B cell (primary cell): ENCODE measurements at regions not wholly inside any gene's neighbourhood (a gene's known extent, or its start where the extent isn't known, plus 50 kb on each side); places are given as distances from the start of the nearest gene placed in this dataset.

Source experiments
- ATAC-seq: fragments of 200-7000 bp; cut with Tn5 transposase; one replicate; pipeline ENCODE4 v1.10.0; 2021; ENCODE audit warnings: low read depth, mild to moderate bottlenecking, moderate number of reproducible peaks, moderate library complexity
- CTCF ChIA-PET: fragments of 350-600 bp; sonication (Branson Sonifier 250); formaldehyde crosslinking; loops from one replicate; lab custom pipeline; 2021; ENCODE audit warnings: antibody characterized with exemption, inconsistent platforms; lab: Charles Lee
- POLR2A ChIA-PET: fragments of 350-600 bp; sonication (Branson Sonifier 250); formaldehyde crosslinking; loops from one replicate; lab custom pipeline; 2021; ENCODE audit warnings: antibody characterized with exemption; lab: Charles Lee
- DNase-seq: peaks from one replicate; pipeline ENCODE4 v3.0.0; 2013
- H2AFZ ChIP-seq: 2 replicates; pipeline ENCODE4 v1.6.1; 2012; ENCODE audit warnings: mild to moderate bottlenecking, low read depth, low read length; ENCODE audit not compliant: insufficient read depth, poor library complexity, severe bottlenecking
- H3K27ac ChIP-seq, 2 donors: 1 replicate in 1 of 2; 2 replicates in 1 of 2; pipeline ENCODE4 v1.5.1; 2012 to 2013; ENCODE audit warnings: low read length in 2 of 2, mild to moderate bottlenecking in 2 of 2, moderate library complexity in 1 of 2
- H3K27me3 ChIP-seq, 4 experiments: fragments of 200-600 bp in 1 of 4; sonication (generic) in 1 of 4; replicated peaks in 1 of 4; 1 replicate in 2 of 4; 2 replicates in 2 of 4; pipeline versions ENCODE4 v1.6.1 to v1.7.0; 2013 to 2016; ENCODE audit warnings: low read length in 3 of 4, mild to moderate bottlenecking in 2 of 4, mixed read lengths in 1 of 4, moderate library complexity in 1 of 4; ENCODE audit not compliant: insufficient read depth in 4 of 4, control insufficient read depth in 3 of 4; ENCODE audit errors: control extremely low read depth in 1 of 4
- H3K36me3 ChIP-seq, 2 experiments: replicated peaks in 1 of 2; 1 replicate in 1 of 2; 2 replicates in 1 of 2; pipeline versions ENCODE4 v1.6.1 to v1.7.1; 2013; ENCODE audit warnings: low read length in 1 of 2; ENCODE audit not compliant: insufficient read depth in 2 of 2, control insufficient read depth in 1 of 2; ENCODE audit errors: control extremely low read depth in 1 of 2, extremely low read depth in 1 of 2
- H3K4me1 ChIP-seq, 2 donors: fragments of 200-600 bp in 1 of 2; sonication (generic) in 1 of 2; 1 replicate in 1 of 2; 2 replicates in 1 of 2; pipeline versions ENCODE4 v1.5.1 to v1.6.1; 2013 to 2017; ENCODE audit warnings: low read length in 2 of 2; ENCODE audit not compliant: control insufficient read depth in 2 of 2, insufficient read depth in 2 of 2
- H3K4me2 ChIP-seq: replicated peaks from 2 replicates; pipeline ENCODE3; 2012; ENCODE audit warnings: mild to moderate bottlenecking, low read depth, low read length; ENCODE audit not compliant: poor library complexity, severe bottlenecking
- H3K4me3 ChIP-seq, 5 experiments: fragments of 200-600 bp in 1 of 5; sonication (generic) in 1 of 5; 1 replicate in 3 of 5; 2 replicates in 2 of 5; pipeline versions ENCODE4 v1.5.1 to v1.7.0; 2011 to 2016; ENCODE audit warnings: low read length in 4 of 5, mild to moderate bottlenecking in 4 of 5, low read depth in 2 of 5, control low read depth in 1 of 5, moderate library complexity in 1 of 5; ENCODE audit not compliant: insufficient read depth in 1 of 5; ENCODE audit errors: control extremely low read depth in 1 of 5, extremely low read depth in 1 of 5
- H3K79me2 ChIP-seq: fragments of 200-600 bp; sonication (generic); one replicate; pipeline ENCODE4 v1.6.0; 2016; ENCODE audit warnings: low read length; ENCODE audit not compliant: control insufficient read depth, insufficient read depth
- H3K9ac ChIP-seq: fragments of 200-600 bp; sonication (generic); 2 replicates; pipeline ENCODE4 v1.6.1; 2017; ENCODE audit warnings: mild to moderate bottlenecking, low read length, moderate library complexity
- H3K9me3 ChIP-seq, 3 donors: one replicate each; pipeline versions ENCODE4 v1.6.1 to v1.7.1; 2013; ENCODE audit warnings: low read length in 2 of 3; ENCODE audit not compliant: control insufficient read depth in 2 of 3, insufficient read depth in 1 of 3; ENCODE audit errors: control extremely low read depth in 1 of 3
- H4K20me1 ChIP-seq: 2 replicates; pipeline ENCODE4 v1.6.0; 2012; ENCODE audit warnings: mild to moderate bottlenecking, low read length; ENCODE audit not compliant: insufficient read depth, control insufficient read depth, poor library complexity, severe bottlenecking
- H3K27ac Mint-ChIP-seq: one replicate; pipeline ENCODE4 v1.8.0; 2021; ENCODE audit warnings: mixed read lengths
- H3K27me3 Mint-ChIP-seq: one replicate; pipeline ENCODE4 v1.8.0; 2021; ENCODE audit warnings: mixed read lengths
- H3K4me1 Mint-ChIP-seq: one replicate; pipeline ENCODE4 v1.8.0; 2021; ENCODE audit warnings: mixed read lengths
- H3K4me3 Mint-ChIP-seq: one replicate; pipeline ENCODE4 v1.8.0; 2021; ENCODE audit warnings: mixed read lengths
- H3K9me3 Mint-ChIP-seq: one replicate; pipeline ENCODE4 v1.8.0; 2022; ENCODE audit warnings: mixed read lengths; ENCODE audit not compliant: insufficient read depth
- CTCF ChIP-seq: fragments of 200-600 bp; IDR thresholded peaks from one replicate; pipeline ENCODE4 v1.8.0; 2022; ENCODE audit warnings: antibody characterized with exemption, mild to moderate bottlenecking
- EZH2 ChIP-seq: IDR thresholded peaks from 2 replicates; pipeline ENCODE4 v1.6.1; 2012; ENCODE audit warnings: borderline replicate concordance, low read depth, mild to moderate bottlenecking, moderate library complexity, low read length; ENCODE audit not compliant: insufficient read depth, poor library complexity, severe bottlenecking
- WGBS: methylation state at CpG from one replicate; pipeline ENCODE4 v1.1.5; 2013; ENCODE audit warnings: missing lambda C conversion rate; ENCODE audit not compliant: insufficient coverage; 5-methylcytosine and 5-hydroxymethylcytosine counted together
- intact Hi-C: fragments of 100-400 bp; cut with micrococcal nuclease; formaldehyde crosslinking; loops from one replicate; pipeline ENCODE4 v1.10.0; 2022

- ChIA-PET POLR2A (no interaction called here), CTCF (no interaction called here)
- H3K4me1 ChIP-seq = peaks cover 12 to 13% of the 10 kb centered on the region in 2 donors
- 100% methylated on average over 3 of the region's 3 CpGs for WGBS
- H3K4me3 ChIP-seq = no peak overlapping the region
- Mint-ChIP-seq H3K4me3 (no peak overlapping the region), H3K27me3 (no peaks in the 10 kb centered on the region), H3K4me1 (peaks cover 36% of the 10 kb centered on the region), H3K27ac (no peak overlapping the region), H3K9me3 (no peaks in the 10 kb centered on the region)
- no peaks in the 10 kb centered on the region for H3K9me3 ChIP-seq
- TF ChIP-seq CTCF (no peak), EZH2 (no peak)
- ATAC-seq (no peak), DNase-seq (no peak)
- peaks cover 7% of the 10 kb centered on the region for H3K79me2 ChIP-seq
- no peaks in the 10 kb centered on the region for H4K20me1 ChIP-seq
- H3K27me3 ChIP-seq = no peaks in the 10 kb centered on the region
- H2AFZ ChIP-seq = no peak overlapping the region
- no peak overlapping the region for H3K4me2 ChIP-seq
- H3K36me3 ChIP-seq = no peaks in the 10 kb centered on the region
- intact Hi-C loops = no loop called here
- H3K9ac ChIP-seq = no peak overlapping the region
- H3K27ac ChIP-seq = no peak overlapping the region
Measured at GRCh38 chr12:92413286-92413685, 267.6 kb upstream of the BTG1 start.

GRCh38 chr12:92412856-92413255, 267.2 kb upstream of the BTG1 start:
- Histone ChIP-seq H3K4me3 (no peak overlapping the region), H3K36me3 (no peaks in the 10 kb centered on the region), H2AFZ (no peak overlapping the region), H3K9me3 (no peaks in the 10 kb centered on the region), H3K79me2 (peaks cover 11% of the 10 kb centered on the region), H3K27ac (no peak overlapping the region), H3K27me3 (no peaks in the 10 kb centered on the region), H3K4me1 (peaks cover 16 to 17% of the 10 kb centered on the region in 2 donors), H4K20me1 (no peaks in the 10 kb centered on the region), H3K4me2 (no peak overlapping the region), H3K9ac (no peak overlapping the region)
- no peak overlapping the region for H3K27ac Mint-ChIP-seq
- H3K4me1 Mint-ChIP-seq = peaks cover 39% of the 10 kb centered on the region
- ChIA-PET CTCF (interaction anchor here (0.7 kb wide), 1 partner anchor 9 kb away, joined by 4 read pairs; no protein-coding TSS in a partner anchor), POLR2A (interaction anchor here (1.0 kb wide), 1 partner anchor 267 kb away, joined by 3 read pairs; the partner anchor contains the start of gene BTG1)
- DNase-seq = no peak
- TF ChIP-seq CTCF = no peak
- TF ChIP-seq EZH2 = no peak
- H3K4me3 Mint-ChIP-seq = no peak overlapping the region
- no peak for ATAC-seq
- H3K27me3 Mint-ChIP-seq = no peaks in the 10 kb centered on the region
- intact Hi-C loops = no loop called here
- no peaks in the 10 kb centered on the region for H3K9me3 Mint-ChIP-seq
